22Rv1 (cell line): ENCODE measurements at regions not wholly inside any gene's neighbourhood (a gene's known extent, or its start where the extent isn't known, plus 50 kb on each side); places are given as distances from the start of the nearest gene placed in this dataset.

Experiments
- ZFX ChIP-seq: fragments of 450-650 bp; IDR thresholded peaks from 2 replicates; pipeline ENCODE4 v1.6.1; 2017; ENCODE audit warnings: antibody characterized with exemption, borderline replicate concordance
- TF ChIP-seq, protein P1 (sequence below): fragments of 450-650 bp; IDR thresholded peaks from 2 replicates; pipeline ENCODE4 v1.5.1; 2017; ENCODE audit warnings: mild to moderate bottlenecking

DNA sequence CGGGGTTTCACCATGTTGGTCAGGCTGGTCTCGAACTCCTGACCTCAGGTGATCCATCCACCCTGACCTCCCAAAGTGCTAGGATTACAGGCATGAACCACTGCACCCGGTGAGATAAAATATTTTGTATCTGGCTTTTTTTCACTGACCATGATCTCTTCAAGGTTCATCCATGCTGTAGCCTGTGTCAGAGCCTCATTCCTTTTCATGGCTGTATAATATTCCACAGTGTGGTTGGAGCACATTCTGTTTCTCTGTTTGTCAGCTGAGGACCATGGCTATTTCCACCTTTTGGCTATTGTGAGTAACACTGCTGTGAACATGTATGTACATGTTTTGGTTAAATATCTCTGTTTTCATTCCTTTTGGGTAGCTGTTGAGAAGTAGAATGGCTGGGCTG is 169.2 kb downstream of the SHOX start:
- TF ChIP-seq, protein P1, sequence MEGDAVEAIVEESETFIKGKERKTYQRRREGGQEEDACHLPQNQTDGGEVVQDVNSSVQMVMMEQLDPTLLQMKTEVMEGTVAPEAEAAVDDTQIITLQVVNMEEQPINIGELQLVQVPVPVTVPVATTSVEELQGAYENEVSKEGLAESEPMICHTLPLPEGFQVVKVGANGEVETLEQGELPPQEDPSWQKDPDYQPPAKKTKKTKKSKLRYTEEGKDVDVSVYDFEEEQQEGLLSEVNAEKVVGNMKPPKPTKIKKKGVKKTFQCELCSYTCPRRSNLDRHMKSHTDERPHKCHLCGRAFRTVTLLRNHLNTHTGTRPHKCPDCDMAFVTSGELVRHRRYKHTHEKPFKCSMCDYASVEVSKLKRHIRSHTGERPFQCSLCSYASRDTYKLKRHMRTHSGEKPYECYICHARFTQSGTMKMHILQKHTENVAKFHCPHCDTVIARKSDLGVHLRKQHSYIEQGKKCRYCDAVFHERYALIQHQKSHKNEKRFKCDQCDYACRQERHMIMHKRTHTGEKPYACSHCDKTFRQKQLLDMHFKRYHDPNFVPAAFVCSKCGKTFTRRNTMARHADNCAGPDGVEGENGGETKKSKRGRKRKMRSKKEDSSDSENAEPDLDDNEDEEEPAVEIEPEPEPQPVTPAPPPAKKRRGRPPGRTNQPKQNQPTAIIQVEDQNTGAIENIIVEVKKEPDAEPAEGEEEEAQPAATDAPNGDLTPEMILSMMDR: no peak
- TF ChIP-seq ZFX: no peak
